IPS DF 6.9 (cell line): ENCODE measurements at regions not wholly inside any gene's neighbourhood (a gene's known extent, or its start where the extent isn't known, plus 50 kb on each side); places are given as distances from the start of the nearest gene placed in this dataset.
A peak's percentile ranks its signal among the peaks of the same experiment; 100 is the strongest.

ENCODE experiments used
- DNase-seq: peaks from one replicate; pipeline ENCODE4 v3.0.0-alpha.2; 2013; ENCODE audit warnings: low read depth, low spot score
- H3K27ac ChIP-seq: one replicate; pipeline ENCODE4 v1.5.1; 2013; ENCODE audit warnings: low read length, control low read depth
- H3K27me3 ChIP-seq: 2 replicates; pipeline ENCODE4 v1.6.1; 2013; ENCODE audit warnings: mild to moderate bottlenecking, low read length; ENCODE audit not compliant: control insufficient read depth, insufficient read depth
- H3K36me3 ChIP-seq: 2 replicates; pipeline ENCODE4 v1.6.1; 2013; ENCODE audit warnings: low read length; ENCODE audit not compliant: control insufficient read depth, insufficient read depth
- H3K4me1 ChIP-seq: 2 replicates; pipeline ENCODE4 v1.6.1; 2013; ENCODE audit warnings: low read length; ENCODE audit not compliant: control insufficient read depth, insufficient read depth
- H3K4me3 ChIP-seq: 2 replicates; pipeline ENCODE4 v1.5.1; 2013; ENCODE audit warnings: mild to moderate bottlenecking, low read length
- H3K9me3 ChIP-seq: 2 replicates; pipeline ENCODE4 v1.6.1; 2013; ENCODE audit warnings: low read length, inconsistent platforms; ENCODE audit not compliant: control insufficient read depth, insufficient read depth
- WGBS: extraction: QIAGEN DNeasy Blood & Tissue Kit; methylation state at CpG from one replicate; pipeline ENCODE4 v1.1.7; 2013; ENCODE audit warnings: mixed read lengths, missing lambda C conversion rate; ENCODE audit not compliant: insufficient read length, insufficient coverage; 5-methylcytosine and 5-hydroxymethylcytosine counted together

DNA sequence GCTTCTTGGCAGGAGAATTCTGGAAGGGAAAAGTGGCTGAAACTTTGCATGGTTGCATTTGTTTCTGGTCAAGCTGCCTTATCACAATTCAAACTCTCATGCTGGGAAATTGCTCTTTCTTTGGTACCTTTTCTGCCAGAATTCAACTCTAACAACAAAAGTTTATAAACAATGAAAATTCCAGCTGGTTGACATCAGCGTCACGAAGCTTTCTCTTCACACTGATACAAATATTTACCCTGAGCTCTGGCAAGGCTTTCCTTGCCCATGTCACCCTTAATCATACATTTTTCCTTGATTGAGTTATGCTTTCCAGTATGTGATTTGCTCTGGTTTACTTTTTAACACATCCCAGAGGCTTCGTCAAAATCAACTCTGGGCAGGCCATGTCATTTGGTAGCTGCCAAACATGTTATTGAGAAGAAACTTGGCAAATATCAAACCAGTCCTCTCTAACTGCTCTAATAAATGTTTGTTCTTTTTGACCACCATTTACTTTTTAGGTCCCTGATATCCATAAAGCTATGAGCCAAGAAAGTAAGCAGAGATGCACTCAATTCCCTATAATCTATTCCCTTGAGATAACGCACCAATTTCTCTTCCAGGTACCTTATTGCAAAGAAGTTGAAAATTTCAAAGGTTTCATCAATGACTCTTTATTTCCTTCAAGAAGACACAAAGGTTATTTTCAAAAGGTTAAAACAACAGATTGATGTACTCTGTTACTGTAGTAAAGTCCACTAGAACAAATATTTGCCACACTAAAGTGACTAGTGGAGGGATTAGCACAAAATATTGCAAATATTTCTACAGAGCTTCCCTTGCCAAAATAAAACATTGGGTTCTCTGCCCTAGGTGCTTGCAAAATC, 1241.1 kb upstream of the ZEB2 start:
- DNase-seq = no peak

DNA sequence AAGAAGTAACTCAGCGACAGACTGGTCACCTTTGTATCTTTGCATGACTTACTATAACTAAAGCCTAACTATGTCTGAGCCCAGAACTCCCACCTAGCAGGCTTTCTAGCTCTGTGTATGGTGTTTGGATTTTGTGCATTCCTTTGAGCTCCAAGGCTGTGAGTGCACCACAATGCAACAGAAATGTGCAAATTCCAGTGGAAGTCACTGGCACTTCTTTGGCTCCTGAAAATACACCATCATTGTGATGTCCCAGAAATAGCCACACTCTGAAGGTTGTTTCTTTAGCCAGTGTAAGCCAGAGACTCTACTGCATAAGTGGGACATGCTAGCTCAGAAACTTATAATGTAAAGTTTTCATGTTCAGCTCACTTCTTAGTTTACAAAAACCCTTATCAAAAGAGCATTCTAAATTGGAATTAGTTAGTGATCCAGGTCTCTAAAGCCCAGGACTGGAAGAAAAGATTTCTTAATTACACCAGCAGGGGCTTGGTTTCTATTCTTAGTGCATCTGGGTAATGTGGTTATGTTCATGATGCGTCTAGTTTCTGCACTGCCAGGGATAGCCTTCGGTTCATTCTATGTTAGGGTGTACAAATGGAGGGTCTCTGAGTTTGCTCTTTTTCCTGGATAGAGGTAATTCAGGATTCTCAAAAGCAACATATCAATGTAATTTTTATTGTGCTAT, 1239.5 kb upstream of the ZEB2 start:
- Histone ChIP-seq H3K27me3 (no peaks in the 10 kb centered on the region), H3K27ac (no peak overlapping the region), H3K4me1 (no peaks in the 10 kb centered on the region), H3K4me3 (no peak overlapping the region), H3K36me3 (no peaks in the 10 kb centered on the region), H3K9me3 (no peaks in the 10 kb centered on the region)
- DNase-seq = no peak
- WGBS = no CpG with 5 or more reads among the region's 3 CpGs

More for the DNA sequence above, 1241.1 kb upstream of the ZEB2 start:
- no peaks in the 10 kb centered on the region for H3K4me1 ChIP-seq
- H3K27ac ChIP-seq = no peak overlapping the region
- WGBS = no CpG with 5 or more reads among the region's 4 CpGs
- H3K27me3 ChIP-seq = no peaks in the 10 kb centered on the region
- H3K4me3 ChIP-seq = no peak overlapping the region
- H3K9me3 ChIP-seq = no peaks in the 10 kb centered on the region
- H3K36me3 ChIP-seq = no peaks in the 10 kb centered on the region

DNA sequence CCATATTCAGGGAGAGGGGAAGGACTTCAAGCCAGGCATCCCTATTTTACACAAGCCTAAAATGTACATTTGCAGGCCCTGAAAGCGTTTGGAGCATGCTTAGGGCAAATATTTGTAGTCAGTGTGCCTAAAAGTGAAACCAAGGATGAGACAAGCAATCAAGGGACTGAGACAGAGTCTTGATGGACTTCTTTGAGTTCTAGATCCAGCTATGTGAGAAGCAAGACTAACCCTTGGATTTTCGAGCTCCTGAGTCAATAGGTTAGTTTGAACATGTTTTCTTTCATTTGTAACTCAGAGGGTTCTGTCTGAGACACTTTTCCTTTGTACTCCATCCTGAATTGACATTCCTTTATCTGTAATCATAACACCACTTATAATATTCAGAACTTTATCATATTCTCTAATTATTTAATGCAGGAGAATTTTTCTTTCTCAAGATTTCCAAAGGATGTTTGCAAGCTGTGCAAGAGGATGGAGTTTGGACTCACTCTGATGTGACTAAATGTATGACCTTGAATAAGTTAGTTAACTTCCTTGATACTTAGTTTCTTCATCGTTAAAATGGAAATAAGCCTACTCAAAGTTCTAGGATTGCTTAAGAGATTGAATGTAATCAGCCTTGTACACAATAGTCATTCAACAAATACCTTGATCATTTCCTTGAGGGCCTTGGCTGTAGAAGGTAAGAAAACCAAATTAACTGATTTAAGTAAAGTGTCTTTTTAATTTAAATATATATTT, 1237.8 kb upstream of the ZEB2 start:
- Histone ChIP-seq H3K27ac (no peak overlapping the region), H3K27me3 (no peaks in the 10 kb centered on the region), H3K9me3 (no peaks in the 10 kb centered on the region), H3K4me3 (no peak overlapping the region), H3K4me1 (no peaks in the 10 kb centered on the region), H3K36me3 (no peaks in the 10 kb centered on the region)
- no peak for DNase-seq
- no CpG with 5 or more reads among the region's 3 CpGs for WGBS

- no peak for DNase-seq
- H3K27ac ChIP-seq = no peak overlapping the region
- no CpG with 5 or more reads among the region's 6 CpGs for WGBS
Measured at GRCh38 chr2:145755019-145755837, 1235.3 kb upstream of the ZEB2 start.

DNA sequence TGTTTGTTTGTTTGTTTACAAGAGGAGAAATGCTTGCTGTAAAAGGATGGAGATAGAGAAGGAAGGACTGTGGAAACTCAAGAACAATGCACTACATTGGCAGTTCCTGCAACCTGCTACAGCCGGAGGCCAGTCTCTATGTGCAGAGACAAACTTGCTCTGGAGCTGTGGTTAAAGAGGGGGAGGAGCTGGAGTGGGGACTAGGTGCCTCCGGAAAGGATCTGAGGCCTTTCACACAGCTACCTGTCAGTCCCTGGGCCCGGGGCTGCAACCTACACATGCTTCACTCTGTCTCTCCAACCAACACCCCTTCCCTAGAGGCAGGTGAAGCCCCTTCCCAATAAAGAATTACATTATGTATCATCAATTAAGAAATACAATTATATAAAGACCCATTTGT, 1234.0 kb upstream of the ZEB2 start:
- no peaks in the 10 kb centered on the region for H3K9me3 ChIP-seq

More at GRCh38 chr2:145755019-145755837, 1235.3 kb upstream of the ZEB2 start:
- Histone ChIP-seq H3K27me3 (no peaks in the 10 kb centered on the region), H3K4me1 (peaks cover 2% of the 10 kb centered on the region; the same call in 1 of the 2 replicates), H3K36me3 (no peaks in the 10 kb centered on the region), H3K9me3 (no peaks in the 10 kb centered on the region), H3K4me3 (no peak overlapping the region)

GRCh38 chr2:145753041-145753608, 1233.2 kb upstream of the ZEB2 start:
- no peaks in the 10 kb centered on the region for H3K9me3 ChIP-seq
- H3K4me1 ChIP-seq = peaks cover 2% of the 10 kb centered on the region; the same call in 1 of the 2 replicates
- H3K27ac ChIP-seq = no peak overlapping the region
- H3K27me3 ChIP-seq = no peaks in the 10 kb centered on the region
- H3K4me3 ChIP-seq = no peak overlapping the region
- no peak for DNase-seq
- H3K36me3 ChIP-seq = no peaks in the 10 kb centered on the region
- WGBS = no CpG with 5 or more reads among the region's 6 CpGs

More for the DNA sequence above, 1234.0 kb upstream of the ZEB2 start:
- Histone ChIP-seq H3K4me3 (no peak overlapping the region), H3K4me1 (peaks cover 2% of the 10 kb centered on the region; the same call in 1 of the 2 replicates), H3K27me3 (no peaks in the 10 kb centered on the region), H3K27ac (no peak overlapping the region), H3K36me3 (no peaks in the 10 kb centered on the region)
- WGBS = no CpG with 5 or more reads among the region's 3 CpGs
- no peak for DNase-seq

- DNase-seq = peak; percentile 31
- H3K27me3 ChIP-seq = no peaks in the 10 kb centered on the region
- H3K9me3 ChIP-seq = no peaks in the 10 kb centered on the region
- H3K36me3 ChIP-seq = no peaks in the 10 kb centered on the region
- no CpG with 5 or more reads among the region's 5 CpGs for WGBS
- no peak overlapping the region for H3K4me3 ChIP-seq
- H3K4me1 ChIP-seq = peaks cover 2% of the 10 kb centered on the region; the same call in 1 of the 2 replicates
- no peak overlapping the region for H3K27ac ChIP-seq
Measured at GRCh38 chr2:145752091-145752806, 1232.3 kb upstream of the ZEB2 start.

- WGBS = no CpG with 5 or more reads among the region's 6 CpGs
- Histone ChIP-seq H3K27me3 (no peaks in the 10 kb centered on the region), H3K36me3 (no peaks in the 10 kb centered on the region), H3K27ac (no peak overlapping the region), H3K9me3 (no peaks in the 10 kb centered on the region), H3K4me1 (peaks cover 2% of the 10 kb centered on the region; the same call in 1 of the 2 replicates), H3K4me3 (no peak overlapping the region)
- DNase-seq = no peak
Measured at GRCh38 chr2:145751629-145752028, 1231.7 kb upstream of the ZEB2 start.

DNA sequence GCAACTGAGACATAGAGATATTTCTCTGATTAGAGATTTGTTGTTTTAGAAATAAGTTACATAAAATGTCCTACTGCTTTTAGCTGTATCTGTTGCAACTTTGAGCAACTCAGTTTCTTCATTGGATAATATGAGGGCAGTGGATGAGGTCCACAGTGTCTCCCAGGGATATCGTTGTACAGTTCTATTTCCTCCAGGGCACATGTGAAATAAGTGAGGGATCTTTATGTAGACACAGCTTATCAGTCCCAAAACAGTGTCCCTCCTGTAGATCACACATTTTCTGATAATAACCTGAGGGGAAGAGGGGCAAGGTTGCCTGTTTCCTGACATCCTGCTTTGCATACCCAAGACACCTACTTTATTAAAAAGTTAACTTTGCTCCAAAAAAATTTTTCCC, 1231.2 kb upstream of the ZEB2 start:
- Histone ChIP-seq H3K9me3 (no peaks in the 10 kb centered on the region), H3K27ac (no peak overlapping the region), H3K4me3 (no peak overlapping the region), H3K36me3 (no peaks in the 10 kb centered on the region), H3K27me3 (no peaks in the 10 kb centered on the region), H3K4me1 (peaks cover 2% of the 10 kb centered on the region; the same call in 1 of the 2 replicates)
- WGBS = no CpG with 5 or more reads among the region's 1 CpG
- no peak for DNase-seq
